Esophagus muscularis mucosa (tissue), 3 donors: ENCODE measurements at regions not wholly inside any gene's neighbourhood (a gene's known extent, or its start where the extent isn't known, plus 50 kb on each side); places are given as distances from the start of the nearest gene placed in this dataset.

Experiments
- CTCF ChIP-seq, 3 experiments: fragments of 200-600 bp in 2 of 3; fragments of 450-650 bp in 1 of 3; sonication (generic) in 2 of 3; IDR thresholded peaks; one replicate each; pipeline ENCODE4 v1.5.1; 2017 to 2019; ENCODE audit warnings: antibody characterized with exemption in 3 of 3, mild to moderate bottlenecking in 2 of 3, moderate library complexity in 1 of 3
- POLR2AphosphoS5 ChIP-seq, 2 donors: sonication (generic); formaldehyde crosslinking; IDR thresholded peaks; one replicate each; pipeline ENCODE4 v1.6.1; 2017; ENCODE audit warnings: antibody characterized with exemption in 2 of 2

GRCh38 chr2:56729212-56729611 lies 545.4 kb downstream of the CCDC85A start:
- TF ChIP-seq POLR2AphosphoS5 (IDR thresholded peaks at IDR 0.05) (no peak), CTCF (IDR thresholded peaks at IDR 0.05) (no peak)
